ENCODE measurements at regions not wholly inside any gene's neighbourhood (a gene's known extent, or its start where the extent isn't known, plus 50 kb on each side); places are given as distances from the start of the nearest gene placed in this dataset.

- intact Hi-C loops (cut with micrococcal nuclease): loop anchor here (5.0 kb wide), 1 partner anchor 49 kb away; no protein-coding TSS in a partner anchor
- Mint-ChIP-seq H3K9me3 (peaks cover 17% of the 10 kb centered on the region), H3K27me3 (no peaks in the 10 kb centered on the region), H3K36me3 (ENCODE audit: low read depth) (peaks cover 11% of the 10 kb centered on the region), H3K4me3 (no peak overlapping the region), H3K27ac (peak overlapping the region; percentile 41), H3K4me1 (peaks cover 18% of the 10 kb centered on the region)
- no peak for DNase-seq
These were observed 308.9 kb downstream of the ZEB2 start for GRCh38 chr2:144211065-144211464.

DNA sequence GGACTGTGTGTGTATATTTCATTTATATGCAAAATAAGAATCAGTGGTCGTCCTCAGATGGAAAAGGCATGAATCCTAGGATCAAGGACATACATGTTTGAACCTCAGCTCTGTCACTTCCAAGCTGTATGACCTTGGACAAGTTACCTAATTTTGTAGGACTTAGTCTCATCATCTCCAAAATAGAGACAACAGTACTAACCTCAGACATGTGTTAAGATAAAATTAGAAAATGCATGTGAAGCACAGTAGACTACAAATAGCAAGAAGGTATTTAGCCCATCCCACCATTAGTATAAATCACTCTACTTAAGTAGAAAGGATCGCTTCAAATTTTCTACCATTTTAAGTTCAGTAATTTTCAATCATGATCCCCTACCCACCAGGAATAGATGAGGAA is 309.8 kb downstream of the ZEB2 start:
- Mint-ChIP-seq H3K36me3 (ENCODE audit: low read depth) (peaks cover 11% of the 10 kb centered on the region), H3K4me3 (no peak overlapping the region), H3K4me1 (peaks cover 13% of the 10 kb centered on the region), H3K27me3 (no peaks in the 10 kb centered on the region), H3K9me3 (peaks cover 12% of the 10 kb centered on the region), H3K27ac (no peak overlapping the region)
- intact Hi-C loops (cut with micrococcal nuclease): loop anchor here (5.0 kb wide), 1 partner anchor 48 kb away; no protein-coding TSS in a partner anchor
- no peak for DNase-seq

DNA sequence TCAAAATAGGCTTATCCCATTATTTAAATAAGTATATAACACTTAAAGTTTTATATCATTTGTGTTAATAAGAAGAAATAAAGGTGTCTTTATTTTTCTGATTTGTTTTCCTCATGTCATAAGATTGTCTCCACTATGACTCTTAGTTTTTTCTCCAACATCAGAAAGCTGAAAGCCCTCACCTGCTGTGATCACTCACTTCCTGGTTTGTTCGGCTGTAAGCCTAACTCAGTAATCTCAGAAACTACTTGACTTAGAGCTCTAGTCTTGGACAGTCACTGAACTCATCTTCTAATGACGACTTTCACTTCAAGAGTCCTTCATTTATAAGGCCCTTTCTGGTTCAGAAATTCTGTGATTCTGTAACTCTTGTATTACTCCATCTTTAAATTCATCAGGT is 311.0 kb downstream of the ZEB2 start:
- Mint-ChIP-seq H3K4me1 (peaks cover 12% of the 10 kb centered on the region), H3K9me3 (peaks cover 12% of the 10 kb centered on the region), H3K27me3 (no peaks in the 10 kb centered on the region), H3K4me3 (no peak overlapping the region), H3K36me3 (ENCODE audit: low read depth) (peaks cover 14% of the 10 kb centered on the region), H3K27ac (no peak overlapping the region)
- intact Hi-C loops (cut with micrococcal nuclease): no loop called here
- no peak for DNase-seq

DNA sequence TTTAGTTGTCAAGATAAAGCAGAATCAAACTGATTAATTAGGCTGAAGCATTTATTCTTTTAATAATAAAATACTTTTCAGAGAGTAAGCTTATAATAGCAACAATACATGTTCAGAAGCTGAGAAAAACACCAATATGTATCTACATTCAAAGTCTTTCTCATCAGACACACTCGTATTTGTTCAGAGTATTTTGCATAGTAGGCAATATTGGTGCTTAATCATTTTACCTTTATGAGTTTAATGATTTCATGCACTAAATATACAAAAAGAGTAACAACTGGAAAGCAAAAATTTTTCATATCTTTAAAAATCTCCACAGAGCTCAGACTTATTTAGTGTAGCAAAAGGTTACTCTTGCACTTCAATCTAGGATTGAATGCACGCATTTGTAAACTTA is 313.9 kb downstream of the ZEB2 start:
- Mint-ChIP-seq H3K4me1 (peaks cover 11% of the 10 kb centered on the region), H3K27me3 (no peaks in the 10 kb centered on the region), H3K36me3 (ENCODE audit: low read depth) (peaks cover 18% of the 10 kb centered on the region), H3K4me3 (no peak overlapping the region), H3K27ac (no peak overlapping the region), H3K9me3 (peaks cover 14% of the 10 kb centered on the region)
- intact Hi-C loops (cut with micrococcal nuclease): no loop called here
- DNase-seq: no peak

GRCh38 chr2:144201868-144202468 is 318.0 kb downstream of the ZEB2 start:
- no peak for DNase-seq

DNA sequence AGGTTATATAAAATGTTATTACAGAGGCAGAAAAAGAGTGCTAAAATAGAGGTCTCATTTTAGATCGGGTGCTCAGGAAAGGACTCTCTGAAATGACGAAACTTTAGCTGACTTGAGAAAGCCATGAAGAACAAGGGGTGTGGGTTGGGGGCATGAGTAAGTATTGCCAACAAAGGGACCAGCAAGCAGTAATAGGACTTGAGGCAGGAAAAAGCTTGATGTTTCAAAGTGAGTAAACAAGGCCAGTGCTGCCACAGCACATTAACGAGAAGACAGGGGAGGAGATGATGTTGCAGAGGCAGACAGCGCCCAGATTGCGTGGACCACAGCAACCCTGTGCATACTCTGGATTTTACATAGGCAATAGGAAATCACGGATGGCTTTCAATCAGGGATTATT is 318.8 kb downstream of the ZEB2 start:
- Mint-ChIP-seq H3K27ac (peak overlapping the region; percentile 21), H3K4me1 (peaks cover 31% of the 10 kb centered on the region), H3K4me3 (no peak overlapping the region), H3K36me3 (ENCODE audit: low read depth) (peaks cover 18% of the 10 kb centered on the region), H3K9me3 (peaks cover 18% of the 10 kb centered on the region), H3K27me3 (no peaks in the 10 kb centered on the region)
- intact Hi-C loops (cut with micrococcal nuclease): loop anchor here (2.0 kb wide), 2 partner anchors 14 to 16 kb away; no protein-coding TSS in a partner anchor
- no peak for DNase-seq

More at GRCh38 chr2:144201868-144202468, 318.0 kb downstream of the ZEB2 start:
- Mint-ChIP-seq H3K4me3 (no peak overlapping the region), H3K27me3 (no peaks in the 10 kb centered on the region), H3K36me3 (ENCODE audit: low read depth) (peaks cover 18% of the 10 kb centered on the region), H3K4me1 (peaks cover 26% of the 10 kb centered on the region), H3K9me3 (peaks cover 14% of the 10 kb centered on the region), H3K27ac (peak overlapping the region; percentile 30)
- intact Hi-C loops (cut with micrococcal nuclease): loop anchor here (2.0 kb wide), 2 partner anchors 13 to 17 kb away; no protein-coding TSS in a partner anchor

- Mint-ChIP-seq H3K4me3 (no peak overlapping the region), H3K36me3 (ENCODE audit: low read depth) (peaks cover 13% of the 10 kb centered on the region), H3K27ac (peak overlapping the region; percentile 55), H3K4me1 (peaks cover 39% of the 10 kb centered on the region), H3K27me3 (no peaks in the 10 kb centered on the region), H3K9me3 (peaks cover 16% of the 10 kb centered on the region)
- DNase-seq: no peak
- intact Hi-C loops (cut with micrococcal nuclease): no loop called here
These were observed 321.8 kb downstream of the ZEB2 start for GRCh38 chr2:144198116-144198515.

DNA sequence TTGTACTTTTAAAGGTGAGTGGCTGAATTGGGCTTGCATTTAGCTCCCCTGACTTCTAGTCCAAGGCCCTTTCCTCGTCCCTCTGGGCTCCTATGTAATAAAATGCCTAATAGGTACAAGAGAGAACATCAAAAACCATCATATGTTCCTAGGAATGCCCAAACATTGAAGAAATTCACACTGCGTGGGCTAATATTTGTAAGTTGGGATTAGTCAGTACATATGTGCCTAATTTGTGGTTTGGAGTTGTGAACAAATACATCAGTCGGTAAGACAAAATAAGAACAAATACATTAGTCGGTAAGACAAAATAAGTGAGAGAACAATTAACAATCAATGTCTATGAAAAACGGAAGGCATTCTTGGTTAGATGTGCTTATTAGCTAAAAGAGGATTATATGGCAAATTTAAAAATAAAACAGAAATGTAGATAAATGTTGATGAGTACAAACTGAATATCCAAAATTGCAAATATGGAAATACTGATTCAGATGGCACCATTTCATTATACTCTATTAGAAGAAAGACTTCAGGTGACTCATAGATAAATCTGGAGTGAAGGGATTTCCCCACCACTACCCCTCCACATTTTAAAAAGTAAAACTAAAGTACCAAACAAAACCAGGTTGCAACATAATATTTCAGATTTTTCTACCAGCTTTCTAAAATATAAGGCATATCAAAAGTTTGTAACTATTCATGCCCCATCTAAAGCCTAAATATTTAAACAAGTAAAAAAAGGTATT is 325.4 kb downstream of the ZEB2 start:
- Mint-ChIP-seq H3K9me3 (peaks cover 13% of the 10 kb centered on the region), H3K4me1 (peaks cover 27% of the 10 kb centered on the region), H3K36me3 (ENCODE audit: low read depth) (peaks cover 11% of the 10 kb centered on the region), H3K27me3 (no peaks in the 10 kb centered on the region), H3K4me3 (peak overlapping the region; percentile 11), H3K27ac (peak overlapping the region; percentile 45)
- intact Hi-C loops (cut with micrococcal nuclease): loop anchor here (1.0 kb wide), 1 partner anchor 8 kb away; no protein-coding TSS in a partner anchor
- DNase-seq: no peak

- H3K36me3 Mint-ChIP-seq (ENCODE audit: low read depth): peaks cover 4% of the 10 kb centered on the region
- no peaks in the 10 kb centered on the region for H3K9me3 Mint-ChIP-seq
- intact Hi-C loops (cut with micrococcal nuclease): no loop called here
- no peak for DNase-seq
- no peak overlapping the region for H3K27ac Mint-ChIP-seq
- H3K4me1 Mint-ChIP-seq: peaks cover 13% of the 10 kb centered on the region
- H3K4me3 Mint-ChIP-seq: no peak overlapping the region
- H3K27me3 Mint-ChIP-seq: no peaks in the 10 kb centered on the region
These were observed 328.9 kb downstream of the ZEB2 start for GRCh38 chr2:144190908-144191605.

- Mint-ChIP-seq H3K4me1 (peaks cover 28% of the 10 kb centered on the region), H3K36me3 (ENCODE audit: low read depth) (peaks cover 16% of the 10 kb centered on the region), H3K9me3 (peaks cover 15% of the 10 kb centered on the region), H3K27me3 (no peaks in the 10 kb centered on the region), H3K27ac (peak overlapping the region; percentile 86), H3K4me3 (peak overlapping the region; percentile 60)
- intact Hi-C loops (cut with micrococcal nuclease): loop anchor here (1.0 to 10.0 kb wide), 10 partner anchors 17 to 479 kb away; no protein-coding TSS in a partner anchor
- peak; percentile 92 for DNase-seq
These were observed 336.2 kb downstream of the ZEB2 start for GRCh38 chr2:144183727-144184126.

DNA sequence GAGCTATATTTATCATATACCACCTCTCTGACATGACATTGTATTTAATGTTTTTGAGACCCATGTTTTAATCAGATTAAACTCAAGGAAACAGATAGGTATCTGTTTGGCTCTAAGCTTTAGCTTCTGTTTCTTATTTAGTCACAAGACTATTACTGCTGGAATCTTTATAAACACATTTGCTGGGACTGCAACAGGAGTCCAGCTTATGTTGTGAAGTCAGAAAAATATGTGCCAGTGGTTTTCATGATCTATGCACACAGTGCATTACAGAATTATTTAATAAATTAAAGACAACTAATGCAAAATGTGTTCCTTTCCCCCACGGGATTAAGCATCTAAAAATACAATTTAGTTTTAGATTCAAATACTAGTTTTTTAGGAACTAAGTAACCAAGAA is 338.9 kb downstream of the ZEB2 start:
- peaks cover 19% of the 10 kb centered on the region for H3K9me3 Mint-ChIP-seq
- H3K4me1 Mint-ChIP-seq: peaks cover 23% of the 10 kb centered on the region
- intact Hi-C loops (cut with micrococcal nuclease): loop anchor here (5.0 to 10.0 kb wide), 5 partner anchors 51 to 476 kb away; no protein-coding TSS in a partner anchor
- H3K4me3 Mint-ChIP-seq: no peak overlapping the region
- H3K36me3 Mint-ChIP-seq (ENCODE audit: low read depth): peaks cover 22% of the 10 kb centered on the region
- no peak for DNase-seq
- H3K27me3 Mint-ChIP-seq: no peaks in the 10 kb centered on the region
- H3K27ac Mint-ChIP-seq: no peak overlapping the region

GRCh38 chr2:144180131-144180530 is 339.8 kb downstream of the ZEB2 start:
- intact Hi-C loops (cut with micrococcal nuclease): loop anchor here (5.0 to 10.0 kb wide), 5 partner anchors 52 to 475 kb away; no protein-coding TSS in a partner anchor
- peaks cover 15% of the 10 kb centered on the region for H3K4me1 Mint-ChIP-seq
- peaks cover 15% of the 10 kb centered on the region for H3K9me3 Mint-ChIP-seq
- DNase-seq: no peak
- peaks cover 22% of the 10 kb centered on the region for H3K36me3 Mint-ChIP-seq (ENCODE audit: low read depth)
- no peaks in the 10 kb centered on the region for H3K27me3 Mint-ChIP-seq
- H3K27ac Mint-ChIP-seq: no peak overlapping the region
- H3K4me3 Mint-ChIP-seq: no peak overlapping the region

GRCh38 chr2:144170179-144170578 is 349.7 kb downstream of the ZEB2 start:
- H3K4me3 Mint-ChIP-seq: no peak overlapping the region
- H3K9me3 Mint-ChIP-seq: peaks cover 3% of the 10 kb centered on the region
- H3K4me1 Mint-ChIP-seq: no peaks in the 10 kb centered on the region
- no peak overlapping the region for H3K27ac Mint-ChIP-seq
- H3K27me3 Mint-ChIP-seq: no peaks in the 10 kb centered on the region
- DNase-seq: no peak
- peaks cover 4% of the 10 kb centered on the region for H3K36me3 Mint-ChIP-seq (ENCODE audit: low read depth)
- intact Hi-C loops (cut with micrococcal nuclease): no loop called here

GRCh38 chr2:144166743-144167142 is 353.2 kb downstream of the ZEB2 start:
- DNase-seq: no peak
- H3K4me3 Mint-ChIP-seq: no peak overlapping the region
- intact Hi-C loops (cut with micrococcal nuclease): no loop called here
- H3K4me1 Mint-ChIP-seq: peaks cover 5% of the 10 kb centered on the region
- no peaks in the 10 kb centered on the region for H3K9me3 Mint-ChIP-seq
- no peaks in the 10 kb centered on the region for H3K27me3 Mint-ChIP-seq
- H3K27ac Mint-ChIP-seq: no peak overlapping the region
- H3K36me3 Mint-ChIP-seq (ENCODE audit: low read depth): no peaks in the 10 kb centered on the region

Data from activated CD4-positive, alpha-beta T cell treated with anti-CD3 and anti-CD28 coated beads, Interleukin-2, amount 10 ng/mL, durations not matched to agents 24 days and 14 days (primary cell).